Pancreas (tissue), 10 donors: ENCODE measurements at regions not wholly inside any gene's neighbourhood (a gene's known extent, or its start where the extent isn't known, plus 50 kb on each side); places are given as distances from the start of the nearest gene placed in this dataset.
A peak's percentile ranks its signal among the peaks of the same experiment; 100 is the strongest.

Source experiments
- ATAC-seq, 4 donors: fragments of 200-7000 bp; cut with Tn5 transposase; one replicate each; pipeline versions ENCODE4 v1.8.0 to v1.9.1; 2020; ENCODE audit warnings: mild to moderate bottlenecking in 4 of 4, moderate library complexity in 4 of 4
- DNase-seq, 6 donors: peaks; one replicate each; pipeline ENCODE4 v3.0.0-alpha.2; 2020
- FAIRE-seq: peaks from 2 replicates; lab custom pipeline; 2012; peaks lifted over from hg19 to GRCh38; lab: Jason Lieb, UNC
- H3K27ac ChIP-seq, 4 donors: fragments of 200-600 bp; sonication (generic); 1 replicate in 3 of 4; 2 replicates in 1 of 4; pipeline versions ENCODE4 v1.5.0 to v1.8.0; 2020
- H3K27me3 ChIP-seq, 4 donors: fragments of 200-600 bp; one replicate each; pipeline ENCODE4 v1.8.0; 2021
- H3K36me3 ChIP-seq, 3 donors: fragments of 200-600 bp; sonication (generic) in 1 of 3; one replicate each; pipeline versions ENCODE4 v1.5.0 to v1.8.0; 2020 to 2021
- H3K4me1 ChIP-seq, 3 donors: fragments of 200-600 bp; one replicate each; pipeline ENCODE4 v1.8.0; 2021
- H3K4me3 ChIP-seq, 4 donors: fragments of 200-600 bp; sonication (generic) in 2 of 4; one replicate each; pipeline versions ENCODE4 v1.5.0 to v1.8.0; 2020 to 2021
- H3K9me3 ChIP-seq, 4 donors: fragments of 200-600 bp; one replicate each; pipeline ENCODE4 v1.8.0; 2021
- WGBS, 2 donors: extraction: QIAGEN DNeasy Blood & Tissue Kit; methylation state at CpG; one replicate each; pipeline ENCODE4 v1.1.7; 2013; 5-methylcytosine and 5-hydroxymethylcytosine counted together
- intact Hi-C, 3 donors: fragments of 100-400 bp; cut with DNase I; formaldehyde crosslinking; loops; one replicate each; pipeline versions ENCODE4 v1.11.1 to v1.14.2; 2022
- TF ChIP-seq, protein P1 (sequence below), 4 donors: fragments of 200-600 bp; sonication (generic) in 3 of 4; IDR thresholded peaks; one replicate each; pipeline versions ENCODE4 v1.5.0 to v1.8.0; 2021; ENCODE audit warnings: antibody characterized with exemption in 4 of 4
- donor health status: healthy with polysubstance abuse.
- donor health status: DM: no; HTN: no; CAD: no; lungs with moderate emphysema.
- donor health status: DM: no; HTN: no; CAD: no.
- donor health status: control.
- donor health status: control.
- donor health status: Bipolar disorder and iron deficiency.
- donor health status: DM: yes; HTN: yes; CAD: no.
- donor health status: DM: no; HTN: no; CAD: no.
- donor health status: DM: no; HTN: no; CAD: no.
- donor health status: DM: yes; HTN: yes; CAD: no.

DNA sequence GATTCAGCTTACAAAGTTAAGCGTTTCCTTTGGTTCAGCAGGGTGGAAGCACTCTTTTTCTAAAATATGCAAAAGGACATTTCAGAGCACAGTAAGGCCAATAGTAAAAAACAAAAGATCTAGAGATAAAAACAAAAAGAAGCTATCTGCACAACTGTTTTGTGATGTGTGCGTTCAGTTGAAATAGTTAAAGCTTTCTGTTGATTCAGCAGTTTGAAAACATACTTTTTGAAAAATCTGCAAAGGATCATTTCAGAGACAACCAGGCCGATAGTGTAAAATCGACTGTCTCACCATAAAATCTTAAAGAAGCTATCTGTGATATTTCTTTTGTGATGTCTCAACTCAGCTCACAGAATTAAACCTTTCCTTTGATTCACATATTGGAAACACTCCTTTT, 300.0 kb upstream of the ALG10B start:
- no peak for ATAC-seq

DNA sequence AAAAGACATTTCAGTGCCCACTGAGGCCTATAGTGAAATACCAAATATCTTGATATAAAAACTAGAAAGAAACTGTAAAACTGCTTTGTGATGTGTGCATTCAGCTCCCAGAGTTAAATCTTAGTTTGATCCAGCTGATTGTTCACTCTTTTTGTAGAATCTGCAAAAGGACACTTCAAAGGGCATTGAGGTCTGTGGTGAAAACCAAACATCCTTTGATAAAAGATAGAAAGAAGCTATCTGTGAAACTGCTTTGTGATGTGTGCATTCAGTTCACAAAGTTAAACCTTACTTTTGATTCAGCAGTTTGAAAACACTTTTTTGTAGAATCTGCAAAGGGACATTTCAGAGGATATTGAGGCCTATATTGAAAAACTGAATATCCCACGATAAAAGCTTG, 290.7 kb upstream of the ALG10B start:
- Histone ChIP-seq H3K4me3 (no peak overlapping the region), H3K4me1 (no peaks in the 10 kb centered on the region), H3K27ac (no peak overlapping the region), H3K9me3 (no peaks in the 10 kb centered on the region), H3K27me3 (no peaks in the 10 kb centered on the region), H3K36me3 (no peaks in the 10 kb centered on the region)
- FAIRE-seq = no peak
- no peak for DNase-seq
- no peak for ATAC-seq
- WGBS, 2 donors = 10 to 13% methylated on average over 1 of the region's 1 CpG
- TF ChIP-seq, protein P1, sequence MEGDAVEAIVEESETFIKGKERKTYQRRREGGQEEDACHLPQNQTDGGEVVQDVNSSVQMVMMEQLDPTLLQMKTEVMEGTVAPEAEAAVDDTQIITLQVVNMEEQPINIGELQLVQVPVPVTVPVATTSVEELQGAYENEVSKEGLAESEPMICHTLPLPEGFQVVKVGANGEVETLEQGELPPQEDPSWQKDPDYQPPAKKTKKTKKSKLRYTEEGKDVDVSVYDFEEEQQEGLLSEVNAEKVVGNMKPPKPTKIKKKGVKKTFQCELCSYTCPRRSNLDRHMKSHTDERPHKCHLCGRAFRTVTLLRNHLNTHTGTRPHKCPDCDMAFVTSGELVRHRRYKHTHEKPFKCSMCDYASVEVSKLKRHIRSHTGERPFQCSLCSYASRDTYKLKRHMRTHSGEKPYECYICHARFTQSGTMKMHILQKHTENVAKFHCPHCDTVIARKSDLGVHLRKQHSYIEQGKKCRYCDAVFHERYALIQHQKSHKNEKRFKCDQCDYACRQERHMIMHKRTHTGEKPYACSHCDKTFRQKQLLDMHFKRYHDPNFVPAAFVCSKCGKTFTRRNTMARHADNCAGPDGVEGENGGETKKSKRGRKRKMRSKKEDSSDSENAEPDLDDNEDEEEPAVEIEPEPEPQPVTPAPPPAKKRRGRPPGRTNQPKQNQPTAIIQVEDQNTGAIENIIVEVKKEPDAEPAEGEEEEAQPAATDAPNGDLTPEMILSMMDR (IDR thresholded peaks at IDR 0.05) = no peak
- intact Hi-C loops = no loop called here

More for the DNA sequence above, 300.0 kb upstream of the ALG10B start:
- TF ChIP-seq, protein P1 (IDR thresholded peaks at IDR 0.05) = no peak
- Histone ChIP-seq H3K27me3 (no peaks in the 10 kb centered on the region), H3K27ac (no peak overlapping the region), H3K4me3 (no peak overlapping the region), H3K36me3 (no peaks in the 10 kb centered on the region), H3K4me1 (no peaks in the 10 kb centered on the region), H3K9me3 (no peaks in the 10 kb centered on the region)
- DNase-seq = no peak
- intact Hi-C loops = no loop called here
- no peak for FAIRE-seq
- WGBS, 2 donors = 46 to 47% methylated on average over 4 of the region's 4 CpGs

DNA sequence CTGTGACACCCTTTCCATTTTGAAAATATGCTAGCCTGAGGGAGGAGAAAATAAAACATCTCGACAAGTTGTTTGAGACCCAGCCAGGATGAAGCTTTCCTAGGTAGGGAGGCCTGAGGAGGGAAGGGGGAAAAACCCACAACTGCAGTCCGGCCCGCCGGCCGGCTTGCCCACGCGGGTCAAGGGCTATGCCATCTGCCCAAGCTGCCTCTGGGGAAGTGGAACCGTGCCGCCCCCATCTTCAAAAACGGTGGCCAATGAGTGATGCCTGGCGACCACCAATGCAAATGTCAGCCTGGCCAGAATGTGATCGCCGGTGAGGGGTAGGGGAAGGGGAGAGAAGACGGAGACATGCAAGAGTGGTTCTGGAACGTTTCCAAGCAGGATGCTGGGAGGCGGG, 263.5 kb upstream of the ALG10B start:
- TF ChIP-seq, protein P1 (IDR thresholded peaks at IDR 0.05) = no peak
- no peak overlapping the region for H3K4me3 ChIP-seq
- intact Hi-C loops = loop anchor here in 1 of 3 donors (10.0 kb wide), 1 partner anchor 92 kb away; no protein-coding TSS in a partner anchor
- no peak overlapping the region for H3K27ac ChIP-seq
- H3K27me3 ChIP-seq = no peaks in the 10 kb centered on the region
- 39 to 42% methylated on average over 16 of the region's 16 CpGs for WGBS, 2 donors
- H3K4me1 ChIP-seq = no peaks in the 10 kb centered on the region
- no peak for FAIRE-seq
- peak in 1 of 6 donors; percentile 51 for DNase-seq
- H3K36me3 ChIP-seq = no peaks in the 10 kb centered on the region
- no peaks in the 10 kb centered on the region for H3K9me3 ChIP-seq
- no peak for ATAC-seq

DNA sequence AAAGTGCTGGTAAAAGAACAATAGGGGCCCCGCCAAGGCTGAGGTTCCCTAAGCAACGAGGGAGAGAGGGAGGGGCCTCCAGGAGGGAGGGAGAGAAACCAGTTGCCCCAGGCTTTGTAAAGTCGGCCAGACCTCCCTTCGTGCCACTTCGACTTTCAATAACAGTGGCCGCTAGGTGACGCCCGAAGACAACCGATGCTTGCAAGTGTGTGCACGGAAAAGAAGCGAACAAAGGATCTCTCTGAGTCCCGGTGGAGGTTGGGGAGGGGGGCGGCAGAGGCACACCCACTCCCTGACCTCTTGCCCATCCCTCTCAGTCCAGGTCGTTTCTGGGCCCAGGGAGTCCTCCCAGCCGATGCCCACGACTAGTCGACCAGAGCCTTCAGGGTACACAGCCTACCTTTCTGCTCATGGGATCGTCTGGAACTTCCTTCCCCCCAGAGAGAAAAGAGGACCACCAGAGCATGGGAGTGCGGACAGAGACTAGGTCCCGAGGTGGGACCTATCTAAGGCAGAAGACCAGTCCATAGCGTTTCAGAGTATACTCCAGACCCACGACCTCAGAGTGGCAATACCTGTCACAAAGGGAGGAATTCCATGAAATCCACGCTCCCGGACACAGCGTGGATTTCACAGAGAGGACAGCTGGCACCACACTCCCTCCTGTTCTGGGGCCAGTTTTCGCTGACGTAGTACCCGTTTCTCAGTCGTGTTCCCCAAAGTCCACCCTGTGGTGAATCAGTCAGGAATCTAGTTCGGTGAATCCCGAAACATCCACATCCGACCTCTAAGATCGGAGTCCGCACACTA, 262.7 kb upstream of the ALG10B start:
- FAIRE-seq = no peak
- no peaks in the 10 kb centered on the region for H3K27me3 ChIP-seq
- peak; percentile 38 to 85 (median 74) for DNase-seq
- no peaks in the 10 kb centered on the region for H3K9me3 ChIP-seq
- peak; percentile 70 to 85 (median 78) for ATAC-seq
- H3K4me3 ChIP-seq = no peak overlapping the region
- intact Hi-C loops = loop anchor here in 1 of 3 donors (10.0 kb wide), 1 partner anchor 91 kb away; no protein-coding TSS in a partner anchor
- TF ChIP-seq, protein P1 (IDR thresholded peaks at IDR 0.05) = peak; percentile 23 to 43 (median 34)
- no peak overlapping the region for H3K27ac ChIP-seq
- no peaks in the 10 kb centered on the region for H3K4me1 ChIP-seq
- no peaks in the 10 kb centered on the region for H3K36me3 ChIP-seq
- 48 to 51% methylated on average over 34 of the region's 34 CpGs for WGBS, 2 donors
